Stimulated activated CD8-positive, alpha-beta memory T cell treated with anti-CD3 and anti-CD28 coated beads, Interleukin-15, amount 100 ng/mL, for 1 hour (primary cell): ENCODE measurements at regions not wholly inside any gene's neighbourhood (a gene's known extent, or its start where the extent isn't known, plus 50 kb on each side); places are given as distances from the start of the nearest gene placed in this dataset.

Experiments
- DNase-seq: peaks from one replicate; pipeline ENCODE4 v3.0.0-alpha.2; 2020; ENCODE audit warnings: low read depth

GRCh38 chr10:131487822-131488221 is 176.3 kb upstream of the TCERG1L start:
- DNase-seq, result no peak

GRCh38 chr10:131490991-131491594 is 179.6 kb upstream of the TCERG1L start:
- DNase-seq, result no peak

GRCh38 chr10:131492211-131492857 is 180.8 kb upstream of the TCERG1L start:
- no peak for DNase-seq

- no peak for DNase-seq
These were observed 181.9 kb upstream of the TCERG1L start for GRCh38 chr10:131493432-131493831.

GRCh38 chr10:131494451-131494850 is 182.9 kb upstream of the TCERG1L start:
- DNase-seq, result no peak

- DNase-seq, result no peak
These were observed 183.7 kb upstream of the TCERG1L start for GRCh38 chr10:131495224-131495623.

GRCh38 chr10:131495892-131496291 is 184.4 kb upstream of the TCERG1L start:
- DNase-seq, result no peak

- no peak for DNase-seq
These were observed 185.0 kb upstream of the TCERG1L start for GRCh38 chr10:131496351-131497052.

GRCh38 chr10:131499566-131499965 is 188.0 kb upstream of the TCERG1L start:
- DNase-seq, result no peak

- DNase-seq, result no peak
These were observed 188.7 kb upstream of the TCERG1L start for GRCh38 chr10:131500181-131500580.

GRCh38 chr10:131500892-131501291 is 189.4 kb upstream of the TCERG1L start:
- no peak for DNase-seq

GRCh38 chr10:131503992-131504391 is 192.5 kb upstream of the TCERG1L start:
- no peak for DNase-seq

- no peak for DNase-seq
These were observed 199.9 kb upstream of the TCERG1L start for GRCh38 chr10:131511391-131511790.

GRCh38 chr10:131512852-131513251 is 201.3 kb upstream of the TCERG1L start:
- no peak for DNase-seq

- DNase-seq, result no peak
These were observed 201.9 kb upstream of the TCERG1L start for GRCh38 chr10:131513445-131513844.

- no peak for DNase-seq
These were observed 202.4 kb upstream of the TCERG1L start for GRCh38 chr10:131513901-131514300.

GRCh38 chr10:131514454-131514853 is 202.9 kb upstream of the TCERG1L start:
- DNase-seq, result no peak

- no peak for DNase-seq
These were observed 204.8 kb upstream of the TCERG1L start for GRCh38 chr10:131516285-131516684.

GRCh38 chr10:131517781-131518180 is 206.3 kb upstream of the TCERG1L start:
- DNase-seq, result no peak

GRCh38 chr10:131519723-131520605 is 208.4 kb upstream of the TCERG1L start:
- DNase-seq, result no peak

- DNase-seq, result no peak
These were observed 220.0 kb upstream of the TCERG1L start for GRCh38 chr10:131531265-131532190.
